ENCODE measurements at regions not wholly inside any gene's neighbourhood (a gene's known extent, or its start where the extent isn't known, plus 50 kb on each side); places are given as distances from the start of the nearest gene placed in this dataset.

DNA sequence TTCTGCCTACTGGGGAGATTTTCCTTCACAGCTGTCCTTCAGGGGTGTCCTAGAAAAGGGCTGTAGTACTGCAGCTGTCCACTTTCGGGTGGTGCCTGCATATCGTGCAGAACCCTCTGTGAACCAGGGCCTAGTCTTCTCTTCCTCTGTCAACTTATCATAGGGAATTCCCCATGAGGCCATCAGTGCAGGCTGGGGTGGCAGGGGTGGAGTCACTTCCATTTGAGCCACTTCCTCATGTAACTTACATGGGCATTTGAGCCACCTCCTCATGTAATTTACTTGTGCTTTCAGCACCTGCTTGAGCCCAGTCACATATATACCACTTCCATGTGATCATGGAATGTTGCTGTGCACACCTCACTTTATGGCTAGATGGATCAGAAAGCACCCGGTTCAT is 742.0 kb upstream of the RGMB start:
- Histone ChIP-seq H3K9me2 (ENCODE audit: low read depth, low read length) (no peaks in the 10 kb centered on the region), H3K9ac (ENCODE audit: low read length) (no peak overlapping the region), H3K4me3 (ENCODE audit: low read depth, low read length, poor library complexity, severe bottlenecking) (no peak overlapping the region), H2AFZ (ENCODE audit: low read length) (no peak overlapping the region), H3F3A (ENCODE audit: insufficient read depth, low read length) (no peaks in the 10 kb centered on the region), H3K9me3 (ENCODE audit: low read length) (no peaks in the 10 kb centered on the region), H3K36me3 (ENCODE audit: insufficient read depth, low read length) (no peaks in the 10 kb centered on the region), H3K4me2 (ENCODE audit: low read length) (no peak overlapping the region), H3K79me2 (ENCODE audit: insufficient read depth, low read length) (no peaks in the 10 kb centered on the region), H3K27me3 (ENCODE audit: insufficient read depth, low read length) (no peaks in the 10 kb centered on the region), H4K20me1 (ENCODE audit: insufficient read depth, low read length) (no peaks in the 10 kb centered on the region), H3K4me1 (ENCODE audit: insufficient read depth, low read length, severe bottlenecking) (no peaks in the 10 kb centered on the region), H3K27ac (ENCODE audit: low read depth, low read length, poor library complexity, severe bottlenecking) (no peak overlapping the region)
- no peak for TF ChIP-seq EZH2 (IDR thresholded peaks at IDR 0.05; ENCODE audit: borderline replicate concordance, low read length)
- TF ChIP-seq, protein P1, sequence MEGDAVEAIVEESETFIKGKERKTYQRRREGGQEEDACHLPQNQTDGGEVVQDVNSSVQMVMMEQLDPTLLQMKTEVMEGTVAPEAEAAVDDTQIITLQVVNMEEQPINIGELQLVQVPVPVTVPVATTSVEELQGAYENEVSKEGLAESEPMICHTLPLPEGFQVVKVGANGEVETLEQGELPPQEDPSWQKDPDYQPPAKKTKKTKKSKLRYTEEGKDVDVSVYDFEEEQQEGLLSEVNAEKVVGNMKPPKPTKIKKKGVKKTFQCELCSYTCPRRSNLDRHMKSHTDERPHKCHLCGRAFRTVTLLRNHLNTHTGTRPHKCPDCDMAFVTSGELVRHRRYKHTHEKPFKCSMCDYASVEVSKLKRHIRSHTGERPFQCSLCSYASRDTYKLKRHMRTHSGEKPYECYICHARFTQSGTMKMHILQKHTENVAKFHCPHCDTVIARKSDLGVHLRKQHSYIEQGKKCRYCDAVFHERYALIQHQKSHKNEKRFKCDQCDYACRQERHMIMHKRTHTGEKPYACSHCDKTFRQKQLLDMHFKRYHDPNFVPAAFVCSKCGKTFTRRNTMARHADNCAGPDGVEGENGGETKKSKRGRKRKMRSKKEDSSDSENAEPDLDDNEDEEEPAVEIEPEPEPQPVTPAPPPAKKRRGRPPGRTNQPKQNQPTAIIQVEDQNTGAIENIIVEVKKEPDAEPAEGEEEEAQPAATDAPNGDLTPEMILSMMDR (IDR thresholded peaks at IDR 0.05; ENCODE audit: low read length) = no peak

DNA sequence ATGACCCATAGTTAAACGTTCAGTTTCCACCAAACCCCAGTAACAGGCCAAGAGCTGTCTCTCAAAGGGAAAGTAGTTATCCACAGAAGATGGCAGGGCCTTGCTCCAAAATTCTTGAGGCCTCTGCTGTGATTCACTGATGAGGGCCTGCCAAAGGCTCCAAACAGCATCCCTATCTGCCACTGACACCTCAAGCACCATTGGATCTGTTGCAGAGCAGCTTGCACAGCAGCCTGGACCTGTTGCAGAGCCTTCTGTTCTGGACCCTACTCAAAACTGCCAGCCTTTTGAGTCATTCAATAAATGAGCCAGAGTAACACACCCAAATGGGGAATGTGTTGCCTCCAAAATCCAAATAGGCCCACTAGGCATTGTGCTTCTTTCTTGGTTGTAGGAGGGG is 741.5 kb upstream of the RGMB start:
- H3K79me2 ChIP-seq (ENCODE audit: insufficient read depth, low read length) = no peaks in the 10 kb centered on the region
- H3K4me2 ChIP-seq (ENCODE audit: low read length) = no peak overlapping the region
- H3K27ac ChIP-seq (ENCODE audit: low read depth, low read length, poor library complexity, severe bottlenecking) = no peak overlapping the region
- H3K9me3 ChIP-seq (ENCODE audit: low read length) = no peaks in the 10 kb centered on the region
- no peak overlapping the region for H2AFZ ChIP-seq (ENCODE audit: low read length)
- no peaks in the 10 kb centered on the region for H4K20me1 ChIP-seq (ENCODE audit: insufficient read depth, low read length)
- H3K9ac ChIP-seq (ENCODE audit: low read length) = no peak overlapping the region
- H3K4me3 ChIP-seq (ENCODE audit: low read depth, low read length, poor library complexity, severe bottlenecking) = no peak overlapping the region
- no peaks in the 10 kb centered on the region for H3F3A ChIP-seq (ENCODE audit: insufficient read depth, low read length)
- no peak for TF ChIP-seq EZH2 (IDR thresholded peaks at IDR 0.05; ENCODE audit: borderline replicate concordance, low read length)
- TF ChIP-seq, protein P1 (IDR thresholded peaks at IDR 0.05; ENCODE audit: low read length) = no peak
- no peaks in the 10 kb centered on the region for H3K9me2 ChIP-seq (ENCODE audit: low read depth, low read length)
- no peaks in the 10 kb centered on the region for H3K36me3 ChIP-seq (ENCODE audit: insufficient read depth, low read length)
- H3K27me3 ChIP-seq (ENCODE audit: insufficient read depth, low read length) = no peaks in the 10 kb centered on the region
- H3K4me1 ChIP-seq (ENCODE audit: insufficient read depth, low read length, severe bottlenecking) = no peaks in the 10 kb centered on the region

DNA sequence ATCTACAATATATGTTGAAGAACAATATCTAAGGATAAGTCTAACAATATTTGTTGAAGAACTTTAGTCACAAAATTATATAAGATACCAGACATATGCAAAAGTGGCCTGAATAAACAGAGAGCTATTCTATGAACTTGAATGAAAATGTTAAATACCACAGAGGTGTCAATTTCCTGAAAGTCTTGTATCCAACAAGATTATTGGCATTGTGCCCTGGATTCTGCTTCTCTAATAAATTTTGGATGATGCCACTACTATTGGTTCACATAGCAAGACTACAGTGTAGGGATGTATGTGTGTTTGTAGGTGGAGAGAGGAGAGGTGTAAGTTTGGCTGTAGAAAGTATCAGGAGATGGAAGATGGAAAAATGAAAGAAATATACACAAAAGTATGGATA is 731.8 kb upstream of the RGMB start:
- Histone ChIP-seq H3K36me3 (ENCODE audit: insufficient read depth, low read length) (no peaks in the 10 kb centered on the region), H3K9me3 (ENCODE audit: low read length) (no peaks in the 10 kb centered on the region)

More for the DNA sequence above, 731.8 kb upstream of the RGMB start:
- no peaks in the 10 kb centered on the region for H3K9me2 ChIP-seq (ENCODE audit: low read depth, low read length)
- no peak overlapping the region for H3K4me3 ChIP-seq (ENCODE audit: low read depth, low read length, poor library complexity, severe bottlenecking)
- no peaks in the 10 kb centered on the region for H3K79me2 ChIP-seq (ENCODE audit: insufficient read depth, low read length)
- no peaks in the 10 kb centered on the region for H4K20me1 ChIP-seq (ENCODE audit: insufficient read depth, low read length)
- H3K27ac ChIP-seq (ENCODE audit: low read depth, low read length, poor library complexity, severe bottlenecking) = no peak overlapping the region
- H3K4me2 ChIP-seq (ENCODE audit: low read length) = no peak overlapping the region
- H3K9ac ChIP-seq (ENCODE audit: low read length) = no peak overlapping the region
- H3K27me3 ChIP-seq (ENCODE audit: insufficient read depth, low read length) = no peaks in the 10 kb centered on the region
- no peaks in the 10 kb centered on the region for H3F3A ChIP-seq (ENCODE audit: insufficient read depth, low read length)
- H3K4me1 ChIP-seq (ENCODE audit: insufficient read depth, low read length, severe bottlenecking) = no peaks in the 10 kb centered on the region
- H2AFZ ChIP-seq (ENCODE audit: low read length) = no peak overlapping the region
- TF ChIP-seq, protein P1 (IDR thresholded peaks at IDR 0.05; ENCODE audit: low read length) = no peak
- no peak for TF ChIP-seq EZH2 (IDR thresholded peaks at IDR 0.05; ENCODE audit: borderline replicate concordance, low read length)

Measured in OCI-LY1 (cell line).